BLaER1 (cell line): ENCODE measurements at regions not wholly inside any gene's neighbourhood (a gene's known extent, or its start where the extent isn't known, plus 50 kb on each side); places are given as distances from the start of the nearest gene placed in this dataset.

Experiments
- H3K27ac ChIP-seq: shearing (Covaris generic); formaldehyde crosslinking; 2 replicates; pipeline ENCODE4 v1.8.1; 2022
- H3K27me3 ChIP-seq: shearing (Covaris generic); formaldehyde crosslinking; 2 replicates; pipeline ENCODE4 v1.8.1; 2022
- H3K36me3 ChIP-seq: shearing (Covaris generic); formaldehyde crosslinking; 2 replicates; pipeline ENCODE4 v1.8.1; 2022
- H3K4me1 ChIP-seq: shearing (Covaris generic); formaldehyde crosslinking; 2 replicates; pipeline ENCODE4 v1.8.1; 2022
- H3K4me2 ChIP-seq: shearing (Covaris generic); formaldehyde crosslinking; 2 replicates; pipeline ENCODE4 v1.8.1; 2022
- H3K4me3 ChIP-seq: shearing (Covaris generic); formaldehyde crosslinking; 2 replicates; pipeline ENCODE4 v1.8.1; 2022
- H3K9ac ChIP-seq: shearing (Covaris generic); formaldehyde crosslinking; 2 replicates; pipeline ENCODE4 v1.8.1; 2022
- H3K9me3 ChIP-seq: shearing (Covaris generic); formaldehyde crosslinking; 2 replicates; pipeline ENCODE4 v1.8.1; 2022
- H4K20me1 ChIP-seq: shearing (Covaris generic); formaldehyde crosslinking; 2 replicates; pipeline ENCODE4 v1.8.1; 2022
- Cebpa-rat ChIP-seq: shearing (Covaris generic); IDR thresholded peaks from 2 replicates; pipeline ENCODE4 v1.8.1; 2022

DNA sequence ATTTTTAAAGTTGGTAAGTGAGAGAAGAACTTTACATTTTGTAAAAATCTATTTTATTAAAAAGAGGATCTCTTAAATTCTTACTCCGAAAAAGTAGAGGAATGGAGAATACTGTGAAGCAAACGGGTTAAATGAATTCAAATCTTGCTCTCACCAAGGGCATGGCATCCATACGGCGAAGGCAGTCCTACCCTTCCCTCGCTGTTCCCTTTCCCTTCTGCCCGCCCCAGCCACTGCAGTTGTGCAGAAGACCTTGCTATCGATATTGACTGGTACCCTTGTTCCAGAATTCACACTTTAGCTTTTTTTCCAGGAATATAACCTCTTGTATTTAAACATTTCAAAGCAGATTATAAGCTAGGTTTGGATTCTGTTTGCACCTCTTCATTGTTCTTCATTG, 239.5 kb downstream of the ZPLD1 start:
- Histone ChIP-seq H3K4me1 (no peaks in the 10 kb centered on the region), H3K36me3 (no peaks in the 10 kb centered on the region), H3K4me3 (no peak overlapping the region), H4K20me1 (no peaks in the 10 kb centered on the region), H3K27ac (no peak overlapping the region), H3K9ac (no peak overlapping the region), H3K4me2 (no peak overlapping the region), H3K27me3 (no peaks in the 10 kb centered on the region), H3K9me3 (no peaks in the 10 kb centered on the region)
- no peak for TF ChIP-seq Cebpa-rat

DNA sequence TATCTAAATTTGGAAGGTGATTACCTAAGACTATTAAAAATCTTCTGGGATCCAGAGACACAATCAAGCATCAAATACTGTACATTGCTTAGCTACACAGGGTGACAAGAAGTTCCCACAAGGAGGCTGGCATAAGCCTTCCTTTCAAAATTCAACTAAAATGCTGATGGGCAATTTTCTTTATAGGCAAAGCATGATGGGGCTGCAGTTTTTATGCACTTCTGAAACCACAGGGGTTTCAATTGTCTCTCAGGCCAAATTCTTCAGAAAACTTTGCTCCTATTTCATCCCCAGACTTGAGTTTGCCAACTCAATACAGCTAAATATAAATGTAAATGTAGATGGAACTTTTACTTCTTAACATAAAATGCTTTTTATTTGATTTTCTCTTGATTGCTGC, 241.6 kb downstream of the ZPLD1 start:
- Histone ChIP-seq H3K27ac (no peak overlapping the region), H3K36me3 (no peaks in the 10 kb centered on the region), H3K4me1 (no peaks in the 10 kb centered on the region), H3K9me3 (no peaks in the 10 kb centered on the region), H3K4me3 (no peak overlapping the region), H3K27me3 (no peaks in the 10 kb centered on the region), H4K20me1 (no peaks in the 10 kb centered on the region), H3K9ac (no peak overlapping the region), H3K4me2 (no peak overlapping the region)
- TF ChIP-seq Cebpa-rat = no peak

DNA sequence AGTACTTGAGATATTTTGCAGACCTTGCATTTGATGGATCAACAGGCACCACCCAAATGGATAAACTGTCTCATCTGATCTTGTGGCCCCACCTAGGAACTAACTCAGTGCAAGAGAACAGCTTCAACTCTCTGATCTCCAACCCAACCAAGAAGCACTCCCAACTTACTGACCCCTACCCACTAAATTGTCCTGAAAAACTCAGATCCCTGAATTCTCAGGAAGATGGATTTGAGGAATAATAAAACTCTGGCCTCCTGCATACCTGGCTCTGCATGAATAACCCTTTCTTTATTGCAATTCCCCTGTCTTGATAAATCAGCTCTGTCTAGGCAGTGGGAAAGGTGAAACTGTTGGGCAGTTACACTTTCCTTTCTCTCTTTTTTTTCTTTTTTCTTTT, 247.9 kb downstream of the ZPLD1 start:
- H4K20me1 ChIP-seq = no peaks in the 10 kb centered on the region
- no peaks in the 10 kb centered on the region for H3K9me3 ChIP-seq
- no peak overlapping the region for H3K4me3 ChIP-seq
- no peak overlapping the region for H3K9ac ChIP-seq
- H3K4me1 ChIP-seq = no peaks in the 10 kb centered on the region
- no peak overlapping the region for H3K27ac ChIP-seq
- no peaks in the 10 kb centered on the region for H3K36me3 ChIP-seq
- no peak for TF ChIP-seq Cebpa-rat
- H3K27me3 ChIP-seq = no peaks in the 10 kb centered on the region
- H3K4me2 ChIP-seq = no peak overlapping the region

DNA sequence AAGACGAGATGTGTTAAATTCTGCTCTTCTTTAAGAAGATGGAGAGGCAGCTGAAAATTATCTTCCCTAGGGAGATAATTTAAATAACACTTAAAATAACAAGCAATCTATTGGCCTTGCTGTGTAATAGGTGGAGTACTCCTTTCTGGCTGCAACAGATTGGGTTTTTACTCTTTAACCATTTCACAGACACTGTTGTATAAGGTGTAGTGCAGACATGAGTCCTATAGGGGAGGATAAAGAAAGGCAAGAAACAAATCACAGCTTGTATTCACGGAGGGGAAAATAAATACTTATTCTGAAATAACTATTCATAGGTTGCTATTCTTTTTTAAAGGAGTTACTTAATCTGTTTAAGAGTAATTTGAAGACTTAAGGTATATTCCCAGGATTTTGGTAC, 252.0 kb downstream of the ZPLD1 start:
- Histone ChIP-seq H3K4me1 (0 out of 2 replicates have a peak, but pooled peaks cover 6% of the 10 kb centered on the region), H3K27me3 (no peaks in the 10 kb centered on the region), H3K27ac (no peak overlapping the region), H3K9me3 (no peaks in the 10 kb centered on the region), H3K36me3 (no peaks in the 10 kb centered on the region), H3K4me2 (no peak overlapping the region), H3K4me3 (no peak overlapping the region), H3K9ac (no peak overlapping the region), H4K20me1 (no peaks in the 10 kb centered on the region)
- no peak for TF ChIP-seq Cebpa-rat

DNA sequence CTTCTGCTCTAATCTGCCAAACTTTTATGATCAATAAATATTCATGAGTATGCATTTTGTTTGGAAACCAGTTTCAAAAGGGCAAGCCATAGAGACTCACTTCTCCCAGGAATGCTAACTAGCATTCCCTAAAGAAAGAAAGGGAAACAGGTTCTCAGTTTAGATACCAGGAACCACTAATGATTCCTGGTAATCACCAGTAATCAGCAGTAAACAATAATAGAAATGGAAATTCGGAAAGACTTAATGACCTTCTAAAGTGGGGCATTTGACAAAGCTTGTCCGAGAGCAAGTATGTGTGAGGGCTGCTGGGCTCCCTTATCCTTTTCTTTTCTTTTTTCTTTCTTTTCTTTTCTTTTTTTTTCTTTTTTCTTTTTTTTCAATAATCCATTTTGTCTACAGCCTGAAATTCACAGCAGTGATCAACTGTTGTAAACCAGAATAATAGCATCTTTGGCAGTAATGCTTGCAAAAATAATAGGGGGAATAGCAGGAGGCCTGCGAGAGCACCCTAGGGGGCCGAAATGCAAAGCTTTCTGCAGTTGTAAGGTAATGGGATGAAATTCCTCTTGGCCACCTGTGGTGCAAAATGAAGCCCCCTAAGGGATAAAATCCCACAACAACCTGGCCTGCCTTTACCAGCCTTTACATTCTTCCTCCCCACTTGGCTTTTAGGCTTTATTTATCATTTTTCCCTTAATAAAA, 253.2 kb downstream of the ZPLD1 start:
- no peak for TF ChIP-seq Cebpa-rat
- H3K36me3 ChIP-seq = no peaks in the 10 kb centered on the region
- H3K9ac ChIP-seq = no peak overlapping the region
- no peak overlapping the region for H3K4me3 ChIP-seq
- 0 out of 2 replicates have a peak, but pooled peaks cover 8% of the 10 kb centered on the region for H3K9me3 ChIP-seq
- no peaks in the 10 kb centered on the region for H4K20me1 ChIP-seq
- no peak overlapping the region for H3K27ac ChIP-seq
- H3K4me1 ChIP-seq = 0 out of 2 replicates have a peak, but pooled peaks cover 6% of the 10 kb centered on the region
- no peaks in the 10 kb centered on the region for H3K27me3 ChIP-seq
- H3K4me2 ChIP-seq = no peak overlapping the region

DNA sequence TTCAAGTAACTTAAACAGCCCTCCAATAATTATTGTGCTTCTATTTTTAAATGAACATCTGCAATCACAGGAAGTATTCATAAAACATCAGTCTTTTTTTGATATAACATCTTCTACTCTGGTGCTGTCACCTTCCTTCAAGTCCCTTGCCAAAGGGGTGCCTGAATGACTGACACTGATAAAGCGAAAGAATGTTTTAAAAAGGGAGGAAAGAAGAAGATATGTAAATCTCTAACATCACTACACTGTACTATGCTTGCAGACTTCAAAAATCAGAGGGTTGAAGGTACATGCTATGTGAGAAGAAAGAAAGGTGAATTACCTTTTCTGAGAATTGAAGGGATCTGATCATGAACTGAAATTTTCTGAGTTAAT, 253.7 kb downstream of the ZPLD1 start:
- Histone ChIP-seq H3K4me3 (no peak overlapping the region), H3K27me3 (no peaks in the 10 kb centered on the region), H4K20me1 (no peaks in the 10 kb centered on the region), H3K4me1 (0 out of 2 replicates have a peak, but pooled peaks cover 6% of the 10 kb centered on the region), H3K4me2 (no peak overlapping the region), H3K36me3 (no peaks in the 10 kb centered on the region), H3K9ac (no peak overlapping the region), H3K9me3 (0 out of 2 replicates have a peak, but pooled peaks cover 8% of the 10 kb centered on the region), H3K27ac (no peak overlapping the region)
- TF ChIP-seq Cebpa-rat = no peak

DNA sequence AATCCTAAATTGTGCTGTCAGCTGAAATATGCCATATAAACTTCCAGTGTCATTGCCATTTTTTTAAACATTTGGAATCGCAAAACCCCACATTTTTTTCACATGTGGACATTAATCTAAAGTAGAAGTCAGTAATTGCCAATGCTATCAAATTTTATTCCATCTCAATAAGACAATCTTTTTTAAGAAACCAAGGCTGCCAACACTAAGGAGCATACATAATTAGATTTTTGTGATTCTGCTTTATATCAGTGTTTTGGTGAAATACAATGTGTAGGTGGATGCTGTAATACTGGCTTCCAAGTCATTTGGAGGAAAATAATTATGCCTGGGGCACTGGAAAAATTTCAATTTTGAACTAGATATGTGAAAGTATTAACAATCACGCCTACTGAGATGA, 256.7 kb downstream of the ZPLD1 start:
- no peaks in the 10 kb centered on the region for H4K20me1 ChIP-seq
- H3K4me3 ChIP-seq = no peak overlapping the region
- H3K4me1 ChIP-seq = 0 out of 2 replicates have a peak, but pooled peaks cover 6% of the 10 kb centered on the region
- 0 out of 2 replicates have a peak, but pooled peaks cover 8% of the 10 kb centered on the region for H3K9me3 ChIP-seq
- H3K4me2 ChIP-seq = no peak overlapping the region
- no peak for TF ChIP-seq Cebpa-rat
- H3K27me3 ChIP-seq = no peaks in the 10 kb centered on the region
- H3K27ac ChIP-seq = no peak overlapping the region
- no peaks in the 10 kb centered on the region for H3K36me3 ChIP-seq
- H3K9ac ChIP-seq = no peak overlapping the region

DNA sequence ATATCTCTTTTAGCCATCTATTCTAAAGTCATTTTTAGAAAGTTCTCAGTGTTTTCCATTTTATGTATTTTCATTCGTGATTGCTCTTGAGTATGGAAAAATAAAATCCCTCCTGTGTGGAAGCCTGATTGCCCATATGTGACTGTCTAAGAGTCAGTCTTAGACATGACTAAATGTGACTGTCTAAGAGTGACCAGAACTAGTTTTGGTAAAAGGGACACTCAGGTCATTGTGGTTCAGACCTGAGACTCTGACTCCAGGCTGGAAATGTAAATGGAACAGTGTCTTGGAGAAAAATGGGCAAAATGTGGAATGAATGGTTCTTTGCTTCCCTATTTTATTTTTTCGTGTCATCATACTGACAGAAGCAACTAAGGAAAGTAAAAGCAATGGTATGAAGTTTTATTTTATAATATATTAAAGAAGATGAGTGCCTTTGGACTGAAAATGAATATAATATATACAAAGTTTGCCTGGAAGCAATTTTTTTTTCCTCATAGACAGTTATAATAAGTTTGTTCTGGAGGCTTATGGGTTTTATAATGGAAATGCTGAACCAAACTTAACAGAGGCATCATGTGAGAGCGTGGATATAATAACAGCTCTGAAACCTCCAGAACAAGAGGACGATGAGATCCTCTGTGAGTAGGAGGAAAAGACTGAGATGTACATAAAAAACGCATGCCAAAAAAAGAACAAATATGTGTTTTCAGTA, 264.4 kb downstream of the ZPLD1 start:
- Histone ChIP-seq H3K4me2 (no peak overlapping the region), H3K4me1 (no peaks in the 10 kb centered on the region), H4K20me1 (no peaks in the 10 kb centered on the region), H3K4me3 (no peak overlapping the region), H3K9me3 (no peaks in the 10 kb centered on the region), H3K36me3 (no peaks in the 10 kb centered on the region), H3K27me3 (no peaks in the 10 kb centered on the region), H3K27ac (no peak overlapping the region), H3K9ac (no peak overlapping the region)
- TF ChIP-seq Cebpa-rat = no peak

DNA sequence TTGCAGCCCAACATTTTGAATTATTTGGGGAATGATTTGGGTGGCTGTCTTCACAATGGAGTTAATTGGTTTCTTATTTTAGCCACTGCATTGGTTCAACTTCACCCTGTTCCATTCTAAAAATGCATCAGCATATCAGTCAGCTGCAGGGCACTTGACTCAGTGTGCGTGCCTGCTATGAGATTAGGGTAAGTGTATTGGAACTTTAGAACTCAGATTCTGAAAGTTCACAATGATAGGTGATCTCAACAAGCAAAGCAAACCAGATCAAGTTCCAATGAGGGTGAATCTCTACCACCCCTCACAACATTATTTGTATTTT, 265.0 kb downstream of the ZPLD1 start:
- H4K20me1 ChIP-seq = no peaks in the 10 kb centered on the region
- H3K27me3 ChIP-seq = no peaks in the 10 kb centered on the region
- no peaks in the 10 kb centered on the region for H3K4me1 ChIP-seq
- H3K4me3 ChIP-seq = no peak overlapping the region
- no peaks in the 10 kb centered on the region for H3K9me3 ChIP-seq
- no peak overlapping the region for H3K27ac ChIP-seq
- TF ChIP-seq Cebpa-rat = no peak
- H3K36me3 ChIP-seq = no peaks in the 10 kb centered on the region
- H3K9ac ChIP-seq = no peak overlapping the region
- H3K4me2 ChIP-seq = no peak overlapping the region

DNA sequence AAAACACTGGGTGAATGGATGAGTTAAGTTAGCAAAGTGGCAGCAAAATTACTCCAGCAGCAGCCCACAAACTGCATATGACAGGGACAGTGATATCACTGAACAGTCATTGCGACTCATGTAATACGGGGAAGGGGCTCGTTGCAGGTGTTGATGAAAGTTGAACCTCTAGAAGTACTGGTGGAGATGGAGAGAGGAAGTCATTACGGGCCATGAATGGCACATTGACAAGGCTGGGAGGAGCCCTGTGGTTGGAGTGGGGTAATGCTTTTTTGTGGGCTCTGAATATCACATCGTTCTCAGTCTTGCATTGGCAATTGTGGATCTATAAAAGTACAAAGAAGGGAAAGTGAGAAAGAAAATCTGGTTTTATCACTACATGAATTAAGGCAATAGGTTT, 278.1 kb downstream of the ZPLD1 start:
- Histone ChIP-seq H4K20me1 (no peaks in the 10 kb centered on the region), H3K4me3 (no peak overlapping the region), H3K36me3 (no peaks in the 10 kb centered on the region), H3K9ac (no peak overlapping the region), H3K9me3 (no peaks in the 10 kb centered on the region), H3K4me1 (no peaks in the 10 kb centered on the region), H3K4me2 (no peak overlapping the region), H3K27ac (no peak overlapping the region), H3K27me3 (no peaks in the 10 kb centered on the region)
- no peak for TF ChIP-seq Cebpa-rat
